Suprapubic skin (tissue), 3 donors: ENCODE measurements at regions not wholly inside any gene's neighbourhood (a gene's known extent, or its start where the extent isn't known, plus 50 kb on each side); places are given as distances from the start of the nearest gene placed in this dataset.

ENCODE experiments used
- CTCF ChIP-seq, 2 donors: fragments of 200-600 bp in 1 of 2; fragments of 450-650 bp in 1 of 2; sonication (generic) in 1 of 2; IDR thresholded peaks; one replicate each; pipeline ENCODE4 v1.5.1; 2016 to 2019; ENCODE audit warnings: antibody characterized with exemption in 2 of 2, mild to moderate bottlenecking in 1 of 2, moderate library complexity in 1 of 2
- POLR2A ChIP-seq, 2 donors: fragments of 450-650 bp; IDR thresholded peaks; one replicate each; pipeline ENCODE4 v1.6.1; 2017; ENCODE audit warnings: antibody characterized with exemption in 2 of 2, mild to moderate bottlenecking in 2 of 2, moderate library complexity in 2 of 2

DNA sequence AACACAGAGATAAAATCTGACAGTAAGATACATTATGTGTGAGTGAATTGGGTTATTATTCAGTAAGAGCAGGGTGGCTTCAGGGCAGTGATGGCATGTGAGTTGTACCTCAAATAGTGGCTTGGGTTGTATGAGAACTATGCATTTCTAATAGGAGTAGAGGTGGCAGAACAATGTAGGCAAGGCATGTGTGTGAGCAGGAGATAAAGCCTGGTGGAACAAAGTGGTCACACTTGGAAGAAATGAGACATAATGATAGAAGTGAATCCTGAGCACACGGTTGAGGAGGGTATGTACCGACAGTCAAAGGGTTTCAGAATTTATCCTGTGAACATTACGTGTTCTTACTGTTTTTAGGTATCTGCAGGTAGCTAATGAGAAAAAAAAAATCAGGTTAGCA lies 159.3 kb downstream of the CASP12 start:
- TF ChIP-seq CTCF (IDR thresholded peaks at IDR 0.05) (no peak), POLR2A (IDR thresholded peaks at IDR 0.05) (no peak)
